Astrocyte (in vitro differentiated cells and primary cell): ENCODE measurements at regions not wholly inside any gene's neighbourhood (a gene's known extent, or its start where the extent isn't known, plus 50 kb on each side); places are given as distances from the start of the nearest gene placed in this dataset.
"Not testable (repeated sequence)": the region's sequence is repeated elsewhere in the genome, so short reads cannot be mapped to it uniquely, and the experiment has no call there.

Experiments used
- DNase-seq: peaks from one replicate; pipeline ENCODE4 v3.0.0-alpha.2; 2010; ENCODE audit warnings: low read depth
- FAIRE-seq: peaks from 2 replicates; lab custom pipeline; 2011; peaks lifted over from hg19 to GRCh38; lab: Jason Lieb, UNC
- H2AFZ ChIP-seq: 2 replicates; pipeline ENCODE4 v1.6.0; 2012; ENCODE audit warnings: low read depth, low read length, inconsistent platforms
- H3K27ac ChIP-seq: 2 replicates; pipeline ENCODE4 v1.5.1; 2011; ENCODE audit warnings: low read depth, low read length, inconsistent platforms
- H3K27me3 ChIP-seq: 2 replicates; pipeline ENCODE4 v1.6.0; 2011; ENCODE audit warnings: low read length, inconsistent platforms; ENCODE audit not compliant: insufficient read depth
- H3K36me3 ChIP-seq: 2 replicates; pipeline ENCODE4 v1.5.1; 2011; ENCODE audit warnings: low read length, inconsistent platforms; ENCODE audit not compliant: insufficient read depth
- H3K4me1 ChIP-seq: 2 replicates; pipeline ENCODE4 v1.5.1; 2011; ENCODE audit warnings: low read length, inconsistent platforms; ENCODE audit not compliant: insufficient read depth
- H3K4me2 ChIP-seq: 2 replicates; pipeline ENCODE4 v1.6.0; 2012; ENCODE audit warnings: low read length, inconsistent platforms
- H3K4me3 ChIP-seq: 2 replicates; pipeline ENCODE4 v1.5.1; 2011; ENCODE audit warnings: low read depth, mild to moderate bottlenecking, low read length, inconsistent platforms; ENCODE audit not compliant: insufficient read depth
- H3K79me2 ChIP-seq: 2 replicates; pipeline ENCODE4 v1.6.0; 2012; ENCODE audit warnings: mild to moderate bottlenecking, low read length, inconsistent platforms; ENCODE audit not compliant: insufficient read depth
- H3K9ac ChIP-seq: 2 replicates; pipeline ENCODE4 v1.6.0; 2012; ENCODE audit warnings: mild to moderate bottlenecking, low read length, inconsistent platforms
- H3K9me3 ChIP-seq: 2 replicates; pipeline ENCODE4 v1.5.1; 2012; ENCODE audit warnings: low read depth, mild to moderate bottlenecking, low read length, inconsistent platforms; ENCODE audit not compliant: insufficient read depth
- H4K20me1 ChIP-seq: 2 replicates; pipeline ENCODE4 v1.6.0; 2012; ENCODE audit warnings: low read length, inconsistent platforms; ENCODE audit not compliant: insufficient read depth
- H3K27ac Mint-ChIP-seq: one replicate; pipeline ENCODE4 v1.8.0; 2021; ENCODE audit warnings: mild to moderate bottlenecking, mixed read lengths; ENCODE audit not compliant: unreplicated experiment
- H3K27me3 Mint-ChIP-seq: one replicate; pipeline ENCODE4 v1.8.0; 2021; ENCODE audit warnings: low read depth, mixed read lengths; ENCODE audit not compliant: unreplicated experiment
- H3K36me3 Mint-ChIP-seq: one replicate; pipeline ENCODE4 v1.8.0; 2021; ENCODE audit warnings: low read depth, mixed read lengths; ENCODE audit not compliant: unreplicated experiment
- H3K4me1 Mint-ChIP-seq: one replicate; pipeline ENCODE4 v1.8.0; 2021; ENCODE audit warnings: low read depth, mixed read lengths; ENCODE audit not compliant: unreplicated experiment
- H3K4me3 Mint-ChIP-seq: one replicate; pipeline ENCODE4 v1.8.0; 2021; ENCODE audit warnings: mild to moderate bottlenecking, moderate library complexity, mixed read lengths; ENCODE audit not compliant: unreplicated experiment
- H3K9me3 Mint-ChIP-seq: one replicate; pipeline ENCODE4 v1.8.0; 2021; ENCODE audit warnings: mild to moderate bottlenecking, mixed read lengths; ENCODE audit not compliant: unreplicated experiment

DNA sequence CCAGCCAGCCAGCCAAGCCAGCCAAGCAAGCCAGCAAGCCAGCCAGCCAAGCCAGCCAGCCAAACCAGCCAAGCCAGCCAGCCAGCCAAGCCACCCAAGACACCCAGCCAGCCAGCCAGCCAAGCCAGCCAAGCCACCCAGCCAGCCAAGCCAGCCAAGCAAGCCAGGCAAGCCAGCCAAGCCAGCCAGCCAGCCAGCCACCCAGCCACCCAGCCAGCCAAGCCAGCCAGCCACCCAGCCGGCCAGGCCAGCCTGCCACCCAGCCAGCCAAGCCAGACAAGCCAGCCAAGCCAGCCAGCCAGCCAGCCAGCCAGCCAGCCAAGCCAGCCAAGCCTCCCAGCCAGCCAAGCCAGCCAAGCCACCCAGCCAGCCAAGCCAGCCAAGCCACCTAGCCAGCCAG is 333.6 kb upstream of the PLGLB2 start:
- H4K20me1 ChIP-seq, H3K4me1 Mint-ChIP-seq, H3K36me3 Mint-ChIP-seq, DNase-seq, H3K27me3 ChIP-seq, H3K27ac ChIP-seq, H3K27me3 Mint-ChIP-seq, H3K9me3 Mint-ChIP-seq, FAIRE-seq, H3K4me2 ChIP-seq, H3K4me3 ChIP-seq, H3K9ac ChIP-seq, H2AFZ ChIP-seq, H3K79me2 ChIP-seq, H3K4me3 Mint-ChIP-seq, H3K9me3 ChIP-seq, H3K36me3 ChIP-seq, H3K4me1 ChIP-seq, H3K27ac Mint-ChIP-seq: not testable (repeated sequence)

DNA sequence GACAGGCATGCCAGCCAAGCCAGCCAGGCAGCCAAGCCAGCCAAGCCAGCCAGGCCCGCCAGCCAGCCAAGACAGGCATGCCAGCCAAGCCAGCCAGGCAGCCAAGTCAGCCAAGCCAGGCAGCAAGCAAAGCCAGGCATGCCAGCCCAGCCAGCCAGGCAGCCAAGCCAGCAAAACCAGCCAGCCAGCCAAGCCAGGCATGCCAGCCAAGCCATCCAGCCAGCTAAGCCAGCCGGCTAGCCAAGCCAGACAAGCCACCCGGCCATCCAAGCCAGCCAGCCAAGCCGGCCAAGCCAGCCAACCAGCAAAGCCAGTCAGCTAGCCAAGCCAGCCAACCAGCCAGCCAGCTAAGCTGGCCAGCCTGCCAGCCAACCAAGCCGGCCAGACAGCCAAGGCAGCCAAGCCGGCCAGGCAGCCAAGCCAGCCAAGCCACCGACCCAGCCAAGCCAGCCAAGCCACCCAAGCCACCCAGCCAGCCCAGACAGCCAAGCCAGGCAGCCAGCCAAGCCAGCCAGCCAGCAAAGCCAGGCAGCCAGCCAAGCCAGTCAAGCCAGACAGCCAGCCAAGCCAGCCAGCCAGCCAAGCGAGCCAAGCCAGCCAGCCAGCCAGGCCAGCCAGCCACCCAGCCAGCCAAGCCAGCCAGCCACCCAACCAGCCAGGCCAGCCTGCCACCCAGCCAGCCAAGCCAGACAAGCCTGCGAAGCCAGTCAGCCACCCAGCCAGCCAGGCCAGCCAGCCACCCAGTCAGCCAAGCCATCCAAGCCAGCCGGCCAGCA is 332.9 kb upstream of the PLGLB2 start:
- not testable (repeated sequence) for H3K27me3 ChIP-seq, H2AFZ ChIP-seq, DNase-seq, H3K27me3 Mint-ChIP-seq, H3K79me2 ChIP-seq, H3K4me1 ChIP-seq, H3K27ac ChIP-seq, FAIRE-seq, H3K4me3 Mint-ChIP-seq, H3K9me3 ChIP-seq, H3K36me3 ChIP-seq, H3K4me3 ChIP-seq, H3K9me3 Mint-ChIP-seq, H3K4me2 ChIP-seq, H3K36me3 Mint-ChIP-seq, H3K4me1 Mint-ChIP-seq, H4K20me1 ChIP-seq, H3K9ac ChIP-seq, H3K27ac Mint-ChIP-seq

DNA sequence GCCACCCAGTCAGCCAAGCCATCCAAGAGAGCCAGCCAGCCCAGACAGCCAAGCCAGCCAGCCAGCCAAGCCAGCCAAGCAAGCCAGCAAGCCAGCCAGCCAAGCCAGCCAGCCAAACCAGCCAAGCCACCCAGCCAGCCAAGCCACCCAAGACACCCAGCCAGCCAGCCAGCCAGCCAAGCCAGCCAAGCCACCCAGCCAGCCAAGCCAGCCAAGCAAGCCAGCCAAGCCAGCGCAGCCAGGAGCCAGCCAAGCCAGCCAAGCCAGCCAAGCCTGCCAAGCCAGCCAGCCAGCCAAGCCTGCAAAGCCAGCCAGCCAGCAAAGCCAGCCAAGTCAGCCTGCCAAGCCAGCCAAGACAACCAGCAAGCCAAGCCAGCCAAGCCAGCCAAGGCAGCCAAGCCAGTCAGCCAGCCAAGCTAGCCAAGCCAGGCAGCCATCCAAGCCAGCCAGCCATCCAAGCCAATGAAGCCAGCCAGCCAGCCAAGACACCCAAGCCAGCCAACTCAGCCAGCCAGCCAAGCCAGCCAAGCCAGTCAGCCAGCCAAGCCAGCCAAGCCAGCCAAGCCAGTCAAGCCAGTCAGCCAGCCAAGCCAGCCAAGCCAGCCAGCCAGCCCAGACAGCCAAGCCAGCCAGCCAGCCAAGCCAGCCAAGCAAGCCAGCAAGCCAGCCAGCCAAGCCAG is 332.2 kb upstream of the PLGLB2 start:
- not testable (repeated sequence) for H3K9me3 ChIP-seq, H3K27ac Mint-ChIP-seq, H3K79me2 ChIP-seq, H4K20me1 ChIP-seq, H3K4me2 ChIP-seq, DNase-seq, H3K36me3 Mint-ChIP-seq, FAIRE-seq, H3K27me3 Mint-ChIP-seq, H3K4me3 Mint-ChIP-seq, H3K4me1 ChIP-seq, H3K9ac ChIP-seq, H3K4me1 Mint-ChIP-seq, H3K27me3 ChIP-seq, H3K27ac ChIP-seq, H2AFZ ChIP-seq, H3K36me3 ChIP-seq, H3K4me3 ChIP-seq, H3K9me3 Mint-ChIP-seq

DNA sequence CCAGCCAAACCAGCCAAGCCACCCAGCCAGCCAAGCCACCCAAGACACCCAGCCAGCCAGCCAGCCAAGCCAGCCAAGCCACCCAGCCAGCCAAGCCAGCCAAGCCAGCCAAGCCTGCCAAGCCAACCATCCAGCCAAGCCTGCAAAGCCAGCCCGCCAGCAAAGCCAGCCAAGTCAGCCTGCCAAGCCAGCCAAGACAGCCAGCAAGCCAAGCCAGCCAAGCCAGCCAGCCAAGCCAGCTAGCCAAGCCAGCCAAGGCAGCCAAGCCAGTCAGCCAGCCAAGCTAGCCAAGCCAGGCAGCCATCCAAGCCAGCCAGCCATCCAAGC is 331.7 kb upstream of the PLGLB2 start:
- not testable (repeated sequence) for H3K4me1 ChIP-seq, H3K4me3 Mint-ChIP-seq, H3K27ac ChIP-seq, H2AFZ ChIP-seq, H3K9me3 ChIP-seq, H3K4me1 Mint-ChIP-seq, H3K27ac Mint-ChIP-seq, H3K9ac ChIP-seq, H3K4me3 ChIP-seq, H3K36me3 ChIP-seq, DNase-seq, H3K27me3 Mint-ChIP-seq, H3K36me3 Mint-ChIP-seq, H3K4me2 ChIP-seq, H3K9me3 Mint-ChIP-seq, H4K20me1 ChIP-seq, H3K79me2 ChIP-seq, H3K27me3 ChIP-seq, FAIRE-seq

DNA sequence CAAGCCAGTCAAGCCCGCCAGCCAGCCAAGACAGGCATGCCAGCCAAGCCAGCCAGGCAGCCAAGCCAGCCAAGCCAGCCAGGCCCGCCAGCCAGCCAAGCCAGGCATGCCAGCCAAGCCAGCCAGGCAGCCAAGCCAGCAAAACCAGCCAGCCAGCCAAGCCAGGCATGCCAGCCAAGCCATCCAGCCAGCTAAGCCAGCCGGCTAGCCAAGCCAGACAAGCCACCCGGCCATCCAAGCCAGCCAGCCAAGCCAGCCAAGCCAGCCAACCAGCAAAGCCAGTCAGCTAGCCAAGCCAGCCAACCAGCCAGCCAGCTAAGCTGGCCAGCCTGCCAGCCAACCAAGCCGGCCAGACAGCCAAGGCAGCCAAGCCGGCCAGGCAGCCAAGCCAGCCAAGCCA is 330.7 kb upstream of the PLGLB2 start:
- not testable (repeated sequence) for H3K4me1 Mint-ChIP-seq, H3K27ac Mint-ChIP-seq, DNase-seq, H4K20me1 ChIP-seq, H3K36me3 Mint-ChIP-seq, H3K27me3 Mint-ChIP-seq, H3K27me3 ChIP-seq, FAIRE-seq, H3K27ac ChIP-seq, H3K4me3 ChIP-seq, H3K4me2 ChIP-seq, H3K9me3 ChIP-seq, H3K4me3 Mint-ChIP-seq, H3K79me2 ChIP-seq, H3K9me3 Mint-ChIP-seq, H3K36me3 ChIP-seq, H2AFZ ChIP-seq, H3K4me1 ChIP-seq, H3K9ac ChIP-seq
